H9 (cell line): ENCODE measurements at regions not wholly inside any gene's neighbourhood (a gene's known extent, or its start where the extent isn't known, plus 50 kb on each side); places are given as distances from the start of the nearest gene placed in this dataset.
"Not testable (repeated sequence)": the region's sequence is repeated elsewhere in the genome, so short reads cannot be mapped to it uniquely, and the experiment has no call there.

Experiments
- DNase-seq: peaks from one replicate; pipeline ENCODE4 v3.0.0-alpha.2; 2017
- H2AFZ ChIP-seq: one replicate; pipeline ENCODE4 v1.6.1; 2013; ENCODE audit warnings: mild to moderate bottlenecking, low read length, control low read depth, moderate library complexity
- H2AK5ac ChIP-seq: 2 replicates; pipeline ENCODE4 v1.6.1; 2013; ENCODE audit warnings: low read length, control low read depth, mixed read lengths; ENCODE audit not compliant: insufficient read length
- H2BK120ac ChIP-seq: one replicate; pipeline ENCODE4 v1.6.1; 2013; ENCODE audit warnings: low read depth, mild to moderate bottlenecking, low read length, control low read depth, inconsistent platforms; ENCODE audit not compliant: poor library complexity, severe bottlenecking
- H2BK12ac ChIP-seq: 2 replicates; pipeline ENCODE4 v1.6.1; 2013; ENCODE audit warnings: low read length, control low read depth, mixed read lengths, low read depth; ENCODE audit not compliant: insufficient read length
- H2BK15ac ChIP-seq: 2 replicates; pipeline ENCODE4 v1.6.1; 2013; ENCODE audit warnings: low read depth, low read length, control low read depth
- H2BK20ac ChIP-seq: one replicate; pipeline ENCODE4 v1.6.1; 2013; ENCODE audit warnings: low read depth, mild to moderate bottlenecking, low read length, control low read depth, inconsistent platforms; ENCODE audit not compliant: poor library complexity, severe bottlenecking
- H2BK5ac ChIP-seq: 2 replicates; pipeline ENCODE4 v1.6.1; 2013; ENCODE audit warnings: low read length, control low read depth, mixed read lengths; ENCODE audit not compliant: insufficient read length
- H3K14ac ChIP-seq: 2 replicates; pipeline ENCODE4 v1.6.1; 2013; ENCODE audit warnings: low read length, control low read depth; ENCODE audit not compliant: insufficient read depth
- H3K18ac ChIP-seq: 2 replicates; pipeline ENCODE4 v1.6.1; 2013; ENCODE audit warnings: low read depth, mild to moderate bottlenecking, mixed read lengths, low read length, control low read depth; ENCODE audit not compliant: insufficient read length
- H3K23ac ChIP-seq: 2 replicates; pipeline ENCODE4 v1.6.1; 2013; ENCODE audit warnings: low read length, control low read depth, mixed read lengths, low read depth; ENCODE audit not compliant: insufficient read length
- H3K23me2 ChIP-seq: 2 replicates; pipeline ENCODE4 v1.6.1; 2013; ENCODE audit warnings: low read depth, mild to moderate bottlenecking, mixed read lengths, low read length, control low read depth; ENCODE audit not compliant: insufficient read length, poor library complexity, severe bottlenecking
- H3K27ac ChIP-seq: 2 replicates; pipeline ENCODE4 v1.5.1; 2013; ENCODE audit warnings: low read length, control low read depth, mixed read lengths, low read depth; ENCODE audit not compliant: insufficient read length
- H3K27me3 ChIP-seq: 2 replicates; pipeline ENCODE4 v1.6.1; 2013; ENCODE audit warnings: low read length, control low read depth, inconsistent platforms; ENCODE audit not compliant: insufficient read depth
- H3K4ac ChIP-seq: 2 replicates; pipeline ENCODE4 v1.6.1; 2013; ENCODE audit warnings: low read depth, mild to moderate bottlenecking, control low read depth, inconsistent platforms, low read length, moderate library complexity
- H3K4me1 ChIP-seq: 2 replicates; pipeline ENCODE4 v1.6.1; 2013; ENCODE audit warnings: low read length, control low read depth, inconsistent platforms; ENCODE audit not compliant: insufficient read depth
- H3K4me2 ChIP-seq: 2 replicates; pipeline ENCODE4 v1.6.1; 2013; ENCODE audit warnings: low read length, control low read depth, mixed read lengths; ENCODE audit not compliant: insufficient read length, insufficient read depth
- H3K56ac ChIP-seq: 2 replicates; pipeline ENCODE4 v1.6.1; 2013; ENCODE audit warnings: low read depth, mild to moderate bottlenecking, mixed read lengths, low read length, control low read depth; ENCODE audit not compliant: insufficient read length
- H3K79me1 ChIP-seq: 2 replicates; pipeline ENCODE4 v1.6.1; 2013; ENCODE audit warnings: low read depth, mild to moderate bottlenecking, moderate library complexity, low read length, control low read depth, inconsistent platforms; ENCODE audit not compliant: insufficient read depth, poor library complexity, severe bottlenecking
- H3K79me2 ChIP-seq: 2 replicates; pipeline ENCODE4 v1.6.1; 2013; ENCODE audit warnings: low read length, control low read depth, inconsistent platforms; ENCODE audit not compliant: insufficient read depth
- H3K9ac ChIP-seq: 2 replicates; pipeline ENCODE4 v1.6.1; 2013; ENCODE audit warnings: low read length, control low read depth, mixed read lengths; ENCODE audit not compliant: insufficient read length; ENCODE audit errors: extremely low read depth
- H3K9me3 ChIP-seq: one replicate; pipeline ENCODE4 v1.6.1; 2013; ENCODE audit warnings: low read depth, low read length, inconsistent platforms; ENCODE audit not compliant: control insufficient read depth
- H3T11ph ChIP-seq: one replicate; pipeline ENCODE4 v1.6.1; 2013; ENCODE audit warnings: mild to moderate bottlenecking, low read length, control low read depth, inconsistent platforms
- H4K20me1 ChIP-seq: one replicate; pipeline ENCODE4 v1.6.1; 2013; ENCODE audit not compliant: control insufficient read depth, insufficient read length, insufficient read depth
- H4K5ac ChIP-seq: 2 replicates; pipeline ENCODE4 v1.6.1; 2013; ENCODE audit warnings: low read depth, mild to moderate bottlenecking, mixed read lengths, low read length, control low read depth; ENCODE audit not compliant: insufficient read length
- H4K8ac ChIP-seq: replicated peaks from 2 replicates; pipeline ENCODE4 v1.6.1; 2013; ENCODE audit warnings: low read length, control low read depth, mixed read lengths, low read depth; ENCODE audit not compliant: insufficient read length
- H4K91ac ChIP-seq: 2 replicates; pipeline ENCODE4 v1.6.1; 2013; ENCODE audit warnings: low read depth, mild to moderate bottlenecking, moderate library complexity, mixed read lengths, low read length, control low read depth; ENCODE audit not compliant: insufficient read length
- H3K27ac Mint-ChIP-seq, 3 experiments: 2 replicates in 2 of 3; 3 replicates in 1 of 3; pipeline ENCODE4 v1.8.0; 2020 to 2021; ENCODE audit warnings: mixed read lengths in 3 of 3, mild to moderate bottlenecking in 1 of 3, moderate library complexity in 1 of 3
- H3K27me3 Mint-ChIP-seq: 2 replicates; pipeline ENCODE4 v1.8.0; 2021; ENCODE audit warnings: low read depth, mild to moderate bottlenecking, moderate library complexity, mixed read lengths
- H3K36me3 Mint-ChIP-seq, 3 experiments: 2 replicates in 2 of 3; 3 replicates in 1 of 3; pipeline ENCODE4 v1.8.0; 2020 to 2021; ENCODE audit warnings: low read depth in 3 of 3, mixed read lengths in 3 of 3; ENCODE audit not compliant: insufficient read depth in 1 of 3
- H3K4me1 Mint-ChIP-seq, 2 experiments: 2 replicates each; pipeline ENCODE4 v1.8.0; 2020; ENCODE audit warnings: mixed read lengths in 2 of 2
- H3K4me3 Mint-ChIP-seq, 2 experiments: 2 replicates in 1 of 2; 3 replicates in 1 of 2; pipeline ENCODE4 v1.8.0; 2020 to 2021; ENCODE audit warnings: mild to moderate bottlenecking in 2 of 2, mixed read lengths in 2 of 2, moderate library complexity in 1 of 2
- H3K9me3 Mint-ChIP-seq, 2 experiments: 2 replicates in 1 of 2; 3 replicates in 1 of 2; pipeline ENCODE4 v1.8.0; 2020; ENCODE audit warnings: mild to moderate bottlenecking in 2 of 2, mixed read lengths in 2 of 2, moderate library complexity in 1 of 2
- CTCF ChIP-seq: fragments of 200-600 bp; sonication (generic); conservative IDR thresholded peaks from 3 replicates; pipeline ENCODE4 v1.8.0; 2021; ENCODE audit warnings: antibody characterized with exemption, mild to moderate bottlenecking
- WGBS: extraction: QIAGEN DNeasy Blood & Tissue Kit; methylation state at CpG from one replicate; pipeline ENCODE4 v1.1.7; 2013; ENCODE audit warnings: missing lambda C conversion rate, low lambda C conversion rate, mixed read lengths; ENCODE audit not compliant: insufficient read length; ENCODE audit errors: extremely low coverage; 5-methylcytosine and 5-hydroxymethylcytosine counted together

- DNase-seq, result no peak
- no peak overlapping the region for H3T11ph ChIP-seq
- H3K4me2 ChIP-seq, result no peak overlapping the region
- H3K18ac ChIP-seq, result no peak overlapping the region
- no peak overlapping the region for H3K27ac ChIP-seq
- H3K23ac ChIP-seq, result no peak overlapping the region
- no peak overlapping the region for H3K14ac ChIP-seq
- H3K36me3 Mint-ChIP-seq, result peaks cover 0 to 14% (median 0%) of the 10 kb centered on the region in 3 experiments; a peak in 4 of 7 replicates
- no peak overlapping the region for H4K91ac ChIP-seq
- no peak overlapping the region for H3K4me3 Mint-ChIP-seq
- H2BK20ac ChIP-seq, result no peak overlapping the region
- H4K8ac ChIP-seq, result no peak overlapping the region
- no peaks in the 10 kb centered on the region for H3K27me3 ChIP-seq
- no peak overlapping the region for H3K27ac Mint-ChIP-seq
- no peak overlapping the region for H2AK5ac ChIP-seq
- peaks cover 40 to 44% of the 10 kb centered on the region in 2 experiments for H3K4me1 Mint-ChIP-seq
- H3K79me2 ChIP-seq, result no peaks in the 10 kb centered on the region
- WGBS, result no CpG with 5 or more reads among the region's 3 CpGs
- H3K9ac ChIP-seq, result no peak overlapping the region
- no peak overlapping the region for H2BK12ac ChIP-seq
- H2BK120ac ChIP-seq, result no peak overlapping the region
- H3K23me2 ChIP-seq, result no peaks in the 10 kb centered on the region
- H3K79me1 ChIP-seq, result no peaks in the 10 kb centered on the region
- no peak for TF ChIP-seq CTCF
- no peak overlapping the region for H2BK5ac ChIP-seq
- no peaks in the 10 kb centered on the region; the same call in 1 of the 2 replicates for H3K27me3 Mint-ChIP-seq
- peaks cover 2% of the 10 kb centered on the region for H4K20me1 ChIP-seq
- H3K4ac ChIP-seq, result no peak overlapping the region
- H4K5ac ChIP-seq, result no peak overlapping the region
- peaks cover 2 to 6% of the 10 kb centered on the region in 2 experiments; a peak in 4 of 5 replicates for H3K9me3 Mint-ChIP-seq
- H2BK15ac ChIP-seq, result no peak overlapping the region
- peaks cover 8% of the 10 kb centered on the region; the same call in 1 of the 2 replicates for H3K4me1 ChIP-seq
- H3K56ac ChIP-seq, result no peak overlapping the region
- no peak overlapping the region for H2AFZ ChIP-seq
- H3K9me3 ChIP-seq, result no peaks in the 10 kb centered on the region
Measured at GRCh38 chr14:66011855-66012254, 474.3 kb upstream of the CCDC196 start.

GRCh38 chr14:66013607-66014006 is 472.6 kb upstream of the CCDC196 start:
- H3K4me3 Mint-ChIP-seq, H3K18ac ChIP-seq, H2BK15ac ChIP-seq, H3K79me1 ChIP-seq, H2BK120ac ChIP-seq, H2BK5ac ChIP-seq, H3K9me3 Mint-ChIP-seq, H3K9ac ChIP-seq, DNase-seq, H4K5ac ChIP-seq, H4K20me1 ChIP-seq, H3K23ac ChIP-seq, H4K8ac ChIP-seq, H3K4ac ChIP-seq, H3K14ac ChIP-seq, H2BK12ac ChIP-seq, H4K91ac ChIP-seq, H3K27me3 ChIP-seq, H3T11ph ChIP-seq, H3K9me3 ChIP-seq, H3K27ac Mint-ChIP-seq, H3K56ac ChIP-seq, H3K4me2 ChIP-seq, H3K23me2 ChIP-seq, H3K4me1 ChIP-seq, H2AK5ac ChIP-seq, H3K27me3 Mint-ChIP-seq, H2BK20ac ChIP-seq, H2AFZ ChIP-seq, H3K79me2 ChIP-seq, H3K27ac ChIP-seq: not testable (repeated sequence)
- peaks cover 0 to 14% (median 0%) of the 10 kb centered on the region in 3 experiments; a peak in 4 of 7 replicates for H3K36me3 Mint-ChIP-seq
- peaks cover 30 to 35% of the 10 kb centered on the region in 2 experiments for H3K4me1 Mint-ChIP-seq
- WGBS, result no CpG with 5 or more reads among the region's 42 CpGs
